Transverse colon (tissue), 3 donors: ENCODE measurements at regions not wholly inside any gene's neighbourhood (a gene's known extent, or its start where the extent isn't known, plus 50 kb on each side); places are given as distances from the start of the nearest gene placed in this dataset.
"Not testable (repeated sequence)": the region's sequence is repeated elsewhere in the genome, so short reads cannot be mapped to it uniquely, and the experiment has no call there.

ENCODE experiments used
- CTCF ChIP-seq, 5 experiments: fragments of 200-600 bp in 3 of 5; fragments of 450-650 bp in 2 of 5; sonication (generic) in 3 of 5; IDR thresholded peaks; 1 replicate in 2 of 5; 2 replicates in 3 of 5; pipeline ENCODE4 v1.5.1; 2016 to 2017; ENCODE audit warnings: antibody characterized with exemption in 5 of 5, inconsistent platforms in 3 of 5, mild to moderate bottlenecking in 2 of 5, moderate library complexity in 1 of 5
- EP300 ChIP-seq: sonication (generic); formaldehyde crosslinking; IDR thresholded peaks from one replicate; pipeline ENCODE4 v1.6.1; 2017; ENCODE audit warnings: antibody characterized with exemption, low read depth
- POLR2A ChIP-seq: fragments of 450-650 bp; IDR thresholded peaks from one replicate; pipeline ENCODE4 v1.6.1; 2016; ENCODE audit warnings: antibody characterized with exemption, mild to moderate bottlenecking, moderate library complexity

GRCh38 chr7:6939896-6940295, 113.8 kb upstream of the CCZ1B start:
- not testable (repeated sequence) for TF ChIP-seq CTCF (IDR thresholded peaks at IDR 0.05); POLR2A; EP300
